ENCODE measurements at regions not wholly inside any gene's neighbourhood (a gene's known extent, or its start where the extent isn't known, plus 50 kb on each side); places are given as distances from the start of the nearest gene placed in this dataset.
"Not testable (repeated sequence)": the region's sequence is repeated elsewhere in the genome, so short reads cannot be mapped to it uniquely, and the experiment has no call there.

GRCh38 chr1:83208540-83208939, 790.4 kb downstream of the TTLL7 start:
- TF ChIP-seq, protein P1, sequence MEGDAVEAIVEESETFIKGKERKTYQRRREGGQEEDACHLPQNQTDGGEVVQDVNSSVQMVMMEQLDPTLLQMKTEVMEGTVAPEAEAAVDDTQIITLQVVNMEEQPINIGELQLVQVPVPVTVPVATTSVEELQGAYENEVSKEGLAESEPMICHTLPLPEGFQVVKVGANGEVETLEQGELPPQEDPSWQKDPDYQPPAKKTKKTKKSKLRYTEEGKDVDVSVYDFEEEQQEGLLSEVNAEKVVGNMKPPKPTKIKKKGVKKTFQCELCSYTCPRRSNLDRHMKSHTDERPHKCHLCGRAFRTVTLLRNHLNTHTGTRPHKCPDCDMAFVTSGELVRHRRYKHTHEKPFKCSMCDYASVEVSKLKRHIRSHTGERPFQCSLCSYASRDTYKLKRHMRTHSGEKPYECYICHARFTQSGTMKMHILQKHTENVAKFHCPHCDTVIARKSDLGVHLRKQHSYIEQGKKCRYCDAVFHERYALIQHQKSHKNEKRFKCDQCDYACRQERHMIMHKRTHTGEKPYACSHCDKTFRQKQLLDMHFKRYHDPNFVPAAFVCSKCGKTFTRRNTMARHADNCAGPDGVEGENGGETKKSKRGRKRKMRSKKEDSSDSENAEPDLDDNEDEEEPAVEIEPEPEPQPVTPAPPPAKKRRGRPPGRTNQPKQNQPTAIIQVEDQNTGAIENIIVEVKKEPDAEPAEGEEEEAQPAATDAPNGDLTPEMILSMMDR (IDR thresholded peaks at IDR 0.05), result not testable (repeated sequence)
- TF ChIP-seq POLR2A (IDR thresholded peaks at IDR 0.05), result not testable (repeated sequence)

Measured in adrenal gland (tissue), 5 donors.